Prostate gland (tissue), 2 donors: ENCODE measurements at regions not wholly inside any gene's neighbourhood (a gene's known extent, or its start where the extent isn't known, plus 50 kb on each side); places are given as distances from the start of the nearest gene placed in this dataset.

ENCODE experiments used
- CTCF ChIP-seq, 4 experiments: fragments of 200-600 bp in 2 of 4; fragments of 450-650 bp in 2 of 4; sonication (generic) in 2 of 4; IDR thresholded peaks; 1 replicate in 3 of 4; 2 replicates in 1 of 4; pipeline ENCODE4 v1.5.1; 2016 to 2019; ENCODE audit warnings: antibody characterized with exemption in 4 of 4, mild to moderate bottlenecking in 2 of 4, moderate library complexity in 2 of 4
- POLR2A ChIP-seq: fragments of 450-650 bp; IDR thresholded peaks from one replicate; pipeline ENCODE4 v1.6.1; 2016; ENCODE audit warnings: antibody characterized with exemption, mild to moderate bottlenecking

- TF ChIP-seq CTCF (IDR thresholded peaks at IDR 0.05) (no peak), POLR2A (no peak)
Measured at GRCh38 chr2:52342458-52342857, 1310.5 kb upstream of the NRXN1 start.
